ENCODE measurements at regions not wholly inside any gene's neighbourhood (a gene's known extent, or its start where the extent isn't known, plus 50 kb on each side); places are given as distances from the start of the nearest gene placed in this dataset.

DNA sequence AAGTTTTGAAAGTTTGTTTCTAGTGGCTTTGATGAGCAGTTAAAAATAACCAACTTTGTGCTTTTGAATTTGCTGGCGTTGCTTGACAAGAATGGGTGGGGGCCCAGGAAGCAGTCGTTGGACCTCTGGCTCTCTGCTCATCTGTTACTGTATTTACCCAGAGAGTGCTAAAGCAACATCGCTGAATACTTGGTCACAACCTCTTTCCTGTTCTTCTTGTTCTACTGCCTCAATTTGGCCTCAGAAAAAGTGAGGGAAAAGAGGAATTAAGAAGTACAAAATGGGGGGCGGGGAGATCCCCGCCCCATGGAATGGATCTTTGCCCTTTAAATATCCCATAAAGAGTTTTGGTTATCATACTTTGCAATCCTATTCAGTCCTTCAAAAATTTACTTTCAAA is 221.5 kb upstream of the G2E3 start:
- no peaks in the 10 kb centered on the region for H3K27me3 ChIP-seq

DNA sequence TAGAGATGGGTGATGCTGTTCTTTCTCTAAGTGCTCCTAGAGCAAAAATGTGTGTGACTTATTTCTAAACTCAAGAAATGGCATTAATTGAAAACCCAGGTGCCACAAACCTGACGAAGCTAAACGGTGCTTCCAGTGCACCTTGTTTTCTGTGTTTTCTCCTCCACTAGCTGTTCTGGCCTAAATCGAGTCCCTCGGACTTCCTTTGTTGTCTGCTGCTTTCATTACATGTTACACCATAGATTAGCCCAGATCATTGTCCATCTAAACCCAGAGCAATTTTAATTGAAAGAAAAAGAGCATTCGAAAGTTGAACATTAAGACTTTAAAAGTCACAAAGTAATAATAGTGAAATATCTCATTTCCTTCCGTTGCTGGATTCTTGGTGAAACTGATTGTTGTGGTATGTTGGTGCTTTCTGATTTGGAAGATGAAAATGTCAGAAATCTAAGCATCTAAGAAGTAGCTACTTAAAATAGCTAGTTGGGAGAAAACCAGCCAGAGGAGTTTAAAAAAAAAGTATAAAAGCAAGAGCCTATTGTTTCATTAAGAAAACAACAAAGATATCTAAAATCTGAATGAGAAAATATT is 219.6 kb upstream of the G2E3 start:
- 82 to 86% methylated on average over 6 of the region's 6 CpGs for WGBS, 2 donors
- no peak for ATAC-seq (ENCODE audit: low FRiP score in 2 of 2)
- H3K36me3 ChIP-seq = no peaks in the 10 kb centered on the region

More for the DNA sequence above, 221.5 kb upstream of the G2E3 start:
- Histone ChIP-seq H3K4me1 (no peaks in the 10 kb centered on the region), H3K4me3 (no peak overlapping the region), H3K36me3 (no peaks in the 10 kb centered on the region), H3K9me3 (no peaks in the 10 kb centered on the region), H3K27ac (no peak overlapping the region)
- TF ChIP-seq POLR2AphosphoS5 (IDR thresholded peaks at IDR 0.05) (no peak), POLR2A (IDR thresholded peaks at IDR 0.05) (no peak), EP300 (IDR thresholded peaks at IDR 0.05) (no peak)
- TF ChIP-seq, protein P1, sequence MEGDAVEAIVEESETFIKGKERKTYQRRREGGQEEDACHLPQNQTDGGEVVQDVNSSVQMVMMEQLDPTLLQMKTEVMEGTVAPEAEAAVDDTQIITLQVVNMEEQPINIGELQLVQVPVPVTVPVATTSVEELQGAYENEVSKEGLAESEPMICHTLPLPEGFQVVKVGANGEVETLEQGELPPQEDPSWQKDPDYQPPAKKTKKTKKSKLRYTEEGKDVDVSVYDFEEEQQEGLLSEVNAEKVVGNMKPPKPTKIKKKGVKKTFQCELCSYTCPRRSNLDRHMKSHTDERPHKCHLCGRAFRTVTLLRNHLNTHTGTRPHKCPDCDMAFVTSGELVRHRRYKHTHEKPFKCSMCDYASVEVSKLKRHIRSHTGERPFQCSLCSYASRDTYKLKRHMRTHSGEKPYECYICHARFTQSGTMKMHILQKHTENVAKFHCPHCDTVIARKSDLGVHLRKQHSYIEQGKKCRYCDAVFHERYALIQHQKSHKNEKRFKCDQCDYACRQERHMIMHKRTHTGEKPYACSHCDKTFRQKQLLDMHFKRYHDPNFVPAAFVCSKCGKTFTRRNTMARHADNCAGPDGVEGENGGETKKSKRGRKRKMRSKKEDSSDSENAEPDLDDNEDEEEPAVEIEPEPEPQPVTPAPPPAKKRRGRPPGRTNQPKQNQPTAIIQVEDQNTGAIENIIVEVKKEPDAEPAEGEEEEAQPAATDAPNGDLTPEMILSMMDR (IDR thresholded peaks at IDR 0.05) = no peak
- ATAC-seq (ENCODE audit: low FRiP score in 2 of 2) (no peak), DNase-seq (no peak)
- WGBS, 2 donors = 53 to 61% methylated on average over 5 of the region's 5 CpGs

DNA sequence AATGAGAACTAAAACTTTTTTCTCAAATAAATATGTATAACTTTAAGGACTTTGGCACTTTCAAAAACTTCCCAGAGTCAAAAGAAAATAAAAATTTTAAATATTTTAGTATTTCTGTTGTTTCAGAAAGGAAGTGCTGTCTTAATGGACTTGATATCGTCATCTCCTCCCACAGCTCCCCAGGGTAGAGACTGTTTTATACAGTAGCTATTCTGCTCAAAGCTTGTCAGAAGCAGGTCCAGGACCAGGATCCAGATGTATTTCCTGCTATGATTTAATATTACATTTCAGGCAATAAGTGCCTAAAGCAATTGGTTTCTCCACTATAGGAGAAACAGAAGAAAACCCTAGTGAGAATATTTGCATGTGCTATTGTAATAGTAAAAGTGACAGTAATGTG is 218.5 kb upstream of the G2E3 start:
- ATAC-seq (ENCODE audit: low FRiP score in 2 of 2) (no peak), DNase-seq (no peak)
- no peak for TF ChIP-seq POLR2A (IDR thresholded peaks at IDR 0.05)
- no peak for TF ChIP-seq POLR2AphosphoS5 (IDR thresholded peaks at IDR 0.05)
- TF ChIP-seq, protein P1 (IDR thresholded peaks at IDR 0.05) = no peak
- no peak for TF ChIP-seq EP300 (IDR thresholded peaks at IDR 0.05)
- Histone ChIP-seq H3K4me1 (no peaks in the 10 kb centered on the region), H3K36me3 (no peaks in the 10 kb centered on the region), H3K27me3 (no peaks in the 10 kb centered on the region), H3K9me3 (no peaks in the 10 kb centered on the region), H3K27ac (no peak overlapping the region), H3K4me3 (no peak overlapping the region)
- WGBS, 2 donors = 83 to 100% methylated on average over 1 of the region's 1 CpG

More for the DNA sequence above, 219.6 kb upstream of the G2E3 start:
- Histone ChIP-seq H3K9me3 (no peaks in the 10 kb centered on the region), H3K27ac (no peak overlapping the region), H3K27me3 (no peaks in the 10 kb centered on the region), H3K4me3 (no peak overlapping the region), H3K4me1 (no peaks in the 10 kb centered on the region)
- TF ChIP-seq POLR2A (IDR thresholded peaks at IDR 0.05) = no peak
- TF ChIP-seq POLR2AphosphoS5 (IDR thresholded peaks at IDR 0.05) = no peak
- no peak for TF ChIP-seq EP300 (IDR thresholded peaks at IDR 0.05)
- TF ChIP-seq, protein P1 (IDR thresholded peaks at IDR 0.05) = no peak
- no peak for DNase-seq

DNA sequence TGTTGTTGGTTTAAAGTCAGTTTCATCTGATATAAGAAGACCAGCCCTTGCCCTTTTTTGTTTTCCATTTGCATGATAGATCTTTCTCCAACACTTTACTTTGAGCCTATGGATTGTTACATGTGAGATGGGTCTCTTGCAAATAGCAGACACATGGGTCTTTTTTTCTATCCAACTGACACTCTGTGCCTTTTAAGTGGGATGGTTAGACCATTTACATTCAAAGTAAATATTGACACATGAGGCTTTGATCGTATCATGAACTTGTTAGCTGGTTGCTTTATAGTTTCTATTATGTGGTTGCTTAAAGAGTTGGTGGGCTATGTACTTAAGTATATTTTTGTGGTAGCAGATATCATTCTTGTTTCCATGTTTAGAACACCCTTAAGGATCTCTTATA is 213.4 kb upstream of the G2E3 start:
- TF ChIP-seq EP300 (IDR thresholded peaks at IDR 0.05) (no peak), POLR2A (IDR thresholded peaks at IDR 0.05) (no peak), POLR2AphosphoS5 (IDR thresholded peaks at IDR 0.05) (no peak)
- TF ChIP-seq, protein P1 (IDR thresholded peaks at IDR 0.05) = no peak
- no peaks in the 10 kb centered on the region for H3K36me3 ChIP-seq
- no peak overlapping the region for H3K4me3 ChIP-seq
- no peak for DNase-seq
- no peaks in the 10 kb centered on the region for H3K27me3 ChIP-seq
- WGBS, 2 donors = 61 to 75% methylated on average over 1 of the region's 1 CpG
- ATAC-seq (ENCODE audit: low FRiP score in 2 of 2) = no peak
- no peak overlapping the region for H3K27ac ChIP-seq
- no peaks in the 10 kb centered on the region for H3K9me3 ChIP-seq
- H3K4me1 ChIP-seq = no peaks in the 10 kb centered on the region

DNA sequence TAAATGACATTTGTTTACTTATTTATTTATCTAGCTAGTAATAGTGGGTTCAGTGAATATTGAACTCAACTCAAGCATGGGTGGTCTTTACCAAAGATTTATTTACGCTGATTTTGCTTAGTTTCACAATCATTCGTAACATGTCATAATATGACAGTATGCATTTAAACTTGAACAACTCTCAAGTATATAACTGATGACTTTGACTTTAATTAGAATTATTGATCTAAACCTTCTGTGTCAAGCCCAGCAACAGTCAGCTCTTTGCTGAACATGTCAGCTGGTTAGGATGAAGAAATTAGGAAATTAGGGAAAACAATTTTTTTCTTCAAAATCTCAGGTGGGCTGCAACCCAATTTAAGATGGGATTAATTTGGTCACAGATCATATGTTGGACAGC is 210.5 kb upstream of the G2E3 start:
- Histone ChIP-seq H3K36me3 (no peaks in the 10 kb centered on the region), H3K4me1 (no peaks in the 10 kb centered on the region), H3K4me3 (no peak overlapping the region), H3K27ac (no peak overlapping the region), H3K27me3 (no peaks in the 10 kb centered on the region), H3K9me3 (no peaks in the 10 kb centered on the region)
- DNase-seq (no peak), ATAC-seq (ENCODE audit: low FRiP score in 2 of 2) (no peak)
- TF ChIP-seq, protein P1 (IDR thresholded peaks at IDR 0.05) = no peak
- TF ChIP-seq POLR2AphosphoS5 (IDR thresholded peaks at IDR 0.05) (no peak), EP300 (IDR thresholded peaks at IDR 0.05) (no peak), POLR2A (IDR thresholded peaks at IDR 0.05) (no peak)
- WGBS, 2 donors = 92% methylated on average over 2 of the region's 2 CpGs

Measured in upper lobe of left lung (tissue), 6 donors.